ENCODE measurements at regions not wholly inside any gene's neighbourhood (a gene's known extent, or its start where the extent isn't known, plus 50 kb on each side); places are given as distances from the start of the nearest gene placed in this dataset.

DNA sequence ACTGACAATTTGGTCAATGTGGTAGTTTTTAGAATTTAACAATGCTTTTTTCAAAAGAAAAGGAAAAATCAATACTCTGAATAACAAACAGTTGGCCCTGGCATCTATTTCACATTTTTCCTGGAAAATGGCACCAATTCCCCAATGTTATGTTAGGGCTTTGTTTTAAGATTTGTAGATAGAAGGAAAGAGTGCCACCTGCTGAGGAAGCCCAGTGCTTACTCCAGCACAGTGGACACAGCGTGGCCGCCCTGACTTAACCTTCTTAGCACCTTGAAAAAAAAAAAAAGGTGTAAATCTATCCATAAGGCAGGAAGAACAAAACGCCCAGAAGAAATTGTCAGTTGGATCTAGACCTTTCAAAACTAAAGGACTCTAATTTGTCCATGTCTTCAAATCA lies 110.7 kb upstream of the CNTN4 start:
- no peak for TF ChIP-seq SMC3 (conservative IDR thresholded peaks at IDR 0.05; ENCODE audit: poor library complexity)
- TF ChIP-seq, protein P1, sequence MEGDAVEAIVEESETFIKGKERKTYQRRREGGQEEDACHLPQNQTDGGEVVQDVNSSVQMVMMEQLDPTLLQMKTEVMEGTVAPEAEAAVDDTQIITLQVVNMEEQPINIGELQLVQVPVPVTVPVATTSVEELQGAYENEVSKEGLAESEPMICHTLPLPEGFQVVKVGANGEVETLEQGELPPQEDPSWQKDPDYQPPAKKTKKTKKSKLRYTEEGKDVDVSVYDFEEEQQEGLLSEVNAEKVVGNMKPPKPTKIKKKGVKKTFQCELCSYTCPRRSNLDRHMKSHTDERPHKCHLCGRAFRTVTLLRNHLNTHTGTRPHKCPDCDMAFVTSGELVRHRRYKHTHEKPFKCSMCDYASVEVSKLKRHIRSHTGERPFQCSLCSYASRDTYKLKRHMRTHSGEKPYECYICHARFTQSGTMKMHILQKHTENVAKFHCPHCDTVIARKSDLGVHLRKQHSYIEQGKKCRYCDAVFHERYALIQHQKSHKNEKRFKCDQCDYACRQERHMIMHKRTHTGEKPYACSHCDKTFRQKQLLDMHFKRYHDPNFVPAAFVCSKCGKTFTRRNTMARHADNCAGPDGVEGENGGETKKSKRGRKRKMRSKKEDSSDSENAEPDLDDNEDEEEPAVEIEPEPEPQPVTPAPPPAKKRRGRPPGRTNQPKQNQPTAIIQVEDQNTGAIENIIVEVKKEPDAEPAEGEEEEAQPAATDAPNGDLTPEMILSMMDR (IDR thresholded peaks at IDR 0.05; ENCODE audit: poor library complexity, severe bottlenecking), result no peak
